K562 (cell line): ENCODE measurements at regions not wholly inside any gene's neighbourhood (a gene's known extent, or its start where the extent isn't known, plus 50 kb on each side); places are given as distances from the start of the nearest gene placed in this dataset.

Source experiments
- ATAC-seq: fragments of 200-7000 bp; cut with Tn5 transposase; 3 replicates; pipeline ENCODE4 v1.9.1; 2020; ENCODE audit warnings: moderate library complexity
- BruUV-seq: library from RNA; stranded (reverse); fragments of 400-500 nt; replicated peaks from 2 replicates; lab custom pipeline; 2021; lab: Mats Ljungman, UMichigan
- CTCF ChIA-PET: fragments of 300-600 bp; formaldehyde crosslinking; extraction: SDS; loops from one replicate; lab custom pipeline; 2021; ENCODE audit warnings: low intra/inter-chr PET ratio; lab: Yijun Ruan, JAX
- POLR2A ChIA-PET: fragments of 300-600, 350-650 bp; sonication (Branson Sonifier 250); formaldehyde crosslinking; extraction: SDS; loops from one replicate; lab custom pipeline; 2021; ENCODE audit warnings: antibody characterized with exemption, inconsistent platforms; lab: Yijun Ruan, JAX
- DNase-seq, 4 experiments: peaks; one replicate each; pipeline versions ENCODE4 v3.0.0 to v3.0.0-alpha.2; 2011 to 2018; ENCODE audit warnings: low spot score in 3 of 4, mixed read lengths in 3 of 4; ENCODE audit errors: extremely low read depth in 1 of 4
- FAIRE-seq: peaks from 2 replicates; lab custom pipeline; 2011; peaks lifted over from hg19 to GRCh38; lab: Jason Lieb, UNC
- H2AFZ ChIP-seq: 2 replicates; pipeline ENCODE4 v1.6.0; 2011; ENCODE audit warnings: low read depth, low read length, control low read depth, inconsistent platforms
- H3K27ac ChIP-seq: fragments of 200-600 bp; 3 replicates; pipeline ENCODE4 v1.8.0; 2011; ENCODE audit warnings: low read depth, mild to moderate bottlenecking, control low read depth, inconsistent platforms, low read length, moderate library complexity, mixed read lengths; ENCODE audit errors: extremely low read depth
- H3K27me3 ChIP-seq, 2 experiments: fragments of 300-600 bp in 1 of 2; 2 replicates in 1 of 2; 3 replicates in 1 of 2; pipeline versions ENCODE4 v1.6.0 to v1.8.0; 2011; ENCODE audit warnings: inconsistent platforms in 2 of 2, low read length in 2 of 2, mild to moderate bottlenecking in 1 of 2, mixed read lengths in 1 of 2, moderate library complexity in 1 of 2; ENCODE audit not compliant: control insufficient read depth in 2 of 2, insufficient read depth in 2 of 2
- H3K36me3 ChIP-seq: fragments of 300-600 bp; 3 replicates; pipeline ENCODE4 v1.8.0; 2011; ENCODE audit warnings: mild to moderate bottlenecking, low read length, inconsistent platforms; ENCODE audit not compliant: control insufficient read depth, insufficient read depth
- H3K4me1 ChIP-seq, 2 experiments: fragments of 200-600 bp in 1 of 2; replicated peaks in 1 of 2; 2 replicates in 1 of 2; 3 replicates in 1 of 2; pipeline versions ENCODE4 v1.5.1 to v1.8.0; 2011; ENCODE audit warnings: inconsistent platforms in 2 of 2, low read length in 2 of 2, mild to moderate bottlenecking in 1 of 2, mixed read lengths in 1 of 2, moderate library complexity in 1 of 2; ENCODE audit not compliant: control insufficient read depth in 2 of 2, insufficient read depth in 2 of 2
- H3K4me2 ChIP-seq: 2 replicates; pipeline ENCODE4 v1.6.1; 2011; ENCODE audit warnings: low read length, control low read depth, inconsistent platforms, mixed read lengths; ENCODE audit not compliant: insufficient read depth
- H3K4me3 ChIP-seq: fragments of 200-600 bp; sonication (generic), shearing (Covaris generic); 2 replicates; pipeline ENCODE4 v1.5.1; 2016; ENCODE audit warnings: control low read depth, inconsistent platforms
- H3K79me2 ChIP-seq: fragments of 200-600 bp; 3 replicates; pipeline ENCODE4 v1.8.0; 2011; ENCODE audit warnings: low read length, inconsistent platforms; ENCODE audit not compliant: control insufficient read depth, insufficient read depth
- H3K9ac ChIP-seq, 2 experiments: 2 replicates each; pipeline versions ENCODE4 v1.6.0 to v1.6.1; 2011; ENCODE audit warnings: low read depth in 2 of 2, low read length in 2 of 2, control low read depth in 1 of 2, inconsistent platforms in 1 of 2, mild to moderate bottlenecking in 1 of 2, mixed read lengths in 1 of 2; ENCODE audit not compliant: insufficient read depth in 1 of 2
- H3K9me1 ChIP-seq: one replicate; pipeline ENCODE4 v1.6.0; 2011; ENCODE audit warnings: inconsistent platforms, mild to moderate bottlenecking, low read length, moderate library complexity; ENCODE audit not compliant: control insufficient read depth, insufficient read depth
- H3K9me3 ChIP-seq: replicated peaks from 2 replicates; pipeline ENCODE4 v1.5.1; 2011; ENCODE audit warnings: low read depth, low read length, inconsistent platforms; ENCODE audit not compliant: control insufficient read depth, insufficient read depth
- H4K20me1 ChIP-seq: replicated peaks from 2 replicates; pipeline ENCODE4 v1.6.1; 2011; ENCODE audit warnings: low read length, inconsistent platforms, mixed read lengths; ENCODE audit not compliant: control insufficient read depth, insufficient read depth
- CBFA2T2 ChIP-seq: fragments of 450-650 bp; conservative IDR thresholded peaks from 2 replicates; pipeline ENCODE4 v1.6.1; 2017; ENCODE audit warnings: mild to moderate bottlenecking
- CEBPG ChIP-seq, 3 experiments: fragments of 200-800 bp in 1 of 3; sonication (Bioruptor generic) in 1 of 3; sonication (generic) in 1 of 3; formaldehyde crosslinking in 1 of 3; IDR thresholded peaks in 2 of 3; conservative IDR thresholded peaks in 1 of 3; 2 replicates each; pipeline versions ENCODE4 v1.6.1 to v1.8.0; 2016 to 2022; ENCODE audit warnings: missing compliant biosample characterization in 2 of 3, missing genetic modification characterization in 2 of 3, mild to moderate bottlenecking in 1 of 3, missing genetic modification reagents in 1 of 3
- CTBP1 ChIP-seq: fragments of 450-650 bp; IDR thresholded peaks from 2 replicates; pipeline ENCODE4 v1.6.1; 2016; ENCODE audit warnings: borderline replicate concordance
- GTF2E2 ChIP-seq: fragments of 200-800 bp; sonication (Bioruptor generic); IDR thresholded peaks from 2 replicates; pipeline ENCODE4 v1.6.1; 2016; ENCODE audit warnings: missing genetic modification characterization, missing compliant biosample characterization
- HDAC6 ChIP-seq: IDR thresholded peaks from 2 replicates; pipeline ENCODE4 v1.6.1; 2012; ENCODE audit warnings: low read depth, mild to moderate bottlenecking, control low read depth, inconsistent platforms, low read length, moderate library complexity
- HMG20B ChIP-seq: fragments of 250-450 bp; sonication (Bioruptor Pico); IDR thresholded peaks from 2 replicates; pipeline ENCODE4 v1.5.0; 2021; ENCODE audit warnings: mild to moderate bottlenecking
- KAT8 ChIP-seq: fragments of 450-650 bp; IDR thresholded peaks from 2 replicates; pipeline ENCODE4 v1.6.1; 2016; ENCODE audit warnings: low read depth, mild to moderate bottlenecking
- KLF16 ChIP-seq: IDR thresholded peaks from 2 replicates; pipeline ENCODE4 v1.6.1; 2016; ENCODE audit warnings: antibody characterized with exemption
- MEIS2 ChIP-seq: fragments of 450-650 bp; IDR thresholded peaks from 2 replicates; pipeline ENCODE4 v1.6.1; 2014; ENCODE audit warnings: mild to moderate bottlenecking; ENCODE audit not compliant: partially characterized antibody
- SMARCA4 ChIP-seq: fragments of 450-650 bp; IDR thresholded peaks from 2 replicates; pipeline ENCODE4 v1.6.1; 2016
- TAF9B ChIP-seq: fragments of 450-650 bp; IDR thresholded peaks from 2 replicates; pipeline ENCODE4 v1.6.1; 2018; ENCODE audit warnings: mild to moderate bottlenecking; ENCODE audit not compliant: partially characterized antibody
- TARDBP ChIP-seq: fragments of 450-650 bp; IDR thresholded peaks from 2 replicates; pipeline ENCODE4 v1.6.1; 2016
- TBP ChIP-seq: optimal IDR thresholded peaks from 2 replicates; pipeline ENCODE3; 2011; ENCODE audit warnings: low read depth, low read length, improper control_type of control experiment
- ZKSCAN8 ChIP-seq: fragments of 200-800 bp; sonication (Bioruptor generic); IDR thresholded peaks from 2 replicates; pipeline ENCODE4 v1.6.1; 2016; ENCODE audit warnings: missing genetic modification characterization, missing compliant biosample characterization
- ZNF197 ChIP-seq: fragments of 200-800 bp; sonication (Bioruptor generic); IDR thresholded peaks from 2 replicates; pipeline ENCODE4 v1.6.1; 2016; ENCODE audit warnings: low read depth, missing genetic modification characterization, missing compliant biosample characterization
- ZNF347 ChIP-seq: fragments of 450-650 bp; formaldehyde crosslinking; IDR thresholded peaks from 2 replicates; pipeline ENCODE4 v1.4.0; 2020; ENCODE audit warnings: low read depth, mild to moderate bottlenecking, moderate library complexity
- ZNF830 ChIP-seq: fragments of 250-450 bp; sonication (Bioruptor Pico); IDR thresholded peaks from 2 replicates; pipeline ENCODE4 v1.5.0; 2021; ENCODE audit warnings: mild to moderate bottlenecking
- WGBS: fragments of 100-300 bp; shearing (Covaris generic); methylation state at CpG from one replicate; pipeline ENCODE4 v1.1.6; 2016; ENCODE audit warnings: low coverage, mixed read lengths; ENCODE audit not compliant: insufficient coverage; ENCODE audit errors: missing lambda C conversion rate; 5-methylcytosine and 5-hydroxymethylcytosine counted together
- in situ Hi-C: fragments of 300-500 bp; cut with MboI; formaldehyde crosslinking; loops from 4 replicates; pipeline ENCODE4 v1.15.0; 2018; ENCODE audit warnings: inconsistent platforms, mixed read lengths
- intact Hi-C: fragments of 100-400 bp; cut with micrococcal nuclease; formaldehyde crosslinking; loops from 2 replicates; pipeline ENCODE4 v1.14.2; 2022
- TF ChIP-seq, protein P1 (sequence below): fragments of 250-450 bp; sonication (Bioruptor Pico); IDR thresholded peaks from 2 replicates; pipeline ENCODE4 v1.4.0; 2020; ENCODE audit warnings: mild to moderate bottlenecking, moderate library complexity
- TF ChIP-seq, protein P2 (sequence below): fragments of 450-650 bp; formaldehyde crosslinking; IDR thresholded peaks from 2 replicates; pipeline ENCODE4 v1.4.0; 2022; ENCODE audit warnings: mild to moderate bottlenecking, moderate library complexity
- TF ChIP-seq, protein P3 (sequence below): fragments of 250-450 bp; sonication (Bioruptor Pico); IDR thresholded peaks from 2 replicates; pipeline ENCODE4 v1.4.0; 2020; ENCODE audit warnings: mild to moderate bottlenecking

- in situ Hi-C loops (no loop called here), intact Hi-C loops (no loop called here)
- H3K9ac ChIP-seq, result no peak overlapping the region
- no peaks in the 10 kb centered on the region for H3K27me3 ChIP-seq
- no peak for ATAC-seq
- no peak for DNase-seq
- WGBS, result 0% methylated on average over 1 of the region's 1 CpG
- H3K9me1 ChIP-seq, result no peaks in the 10 kb centered on the region
- no peak overlapping the region for H3K4me2 ChIP-seq
- no peak overlapping the region for H3K27ac ChIP-seq
- no peaks in the 10 kb centered on the region for H3K36me3 ChIP-seq
- CTCF ChIA-PET, result no interaction called here
- H2AFZ ChIP-seq, result no peak overlapping the region
- no peaks in the 10 kb centered on the region for H4K20me1 ChIP-seq
- TF ChIP-seq ZKSCAN8 (no peak), CEBPG (CRISPR knock-in tag; IDR thresholded peaks at IDR 0.05) (no peak), CEBPG (tag; conservative IDR thresholded peaks at IDR 0.05 in 1 of 2, IDR thresholded peaks at IDR 0.05 in 1 of 2) (no peak), ZNF197 (CRISPR knock-in tag) (no peak), HDAC6 (no peak), KAT8 (no peak), TAF9B (no peak), ZNF347 (CRISPR knock-in tag) (no peak), TBP (no peak), TARDBP (no peak), MEIS2 (no peak), GTF2E2 (tag) (no peak), SMARCA4 (no peak), ZNF830 (CRISPR knock-in tag) (no peak), HMG20B (CRISPR knock-in tag) (no peak), KLF16 (no peak), CBFA2T2 (no peak), CTBP1 (no peak)
- TF ChIP-seq, protein P1, sequence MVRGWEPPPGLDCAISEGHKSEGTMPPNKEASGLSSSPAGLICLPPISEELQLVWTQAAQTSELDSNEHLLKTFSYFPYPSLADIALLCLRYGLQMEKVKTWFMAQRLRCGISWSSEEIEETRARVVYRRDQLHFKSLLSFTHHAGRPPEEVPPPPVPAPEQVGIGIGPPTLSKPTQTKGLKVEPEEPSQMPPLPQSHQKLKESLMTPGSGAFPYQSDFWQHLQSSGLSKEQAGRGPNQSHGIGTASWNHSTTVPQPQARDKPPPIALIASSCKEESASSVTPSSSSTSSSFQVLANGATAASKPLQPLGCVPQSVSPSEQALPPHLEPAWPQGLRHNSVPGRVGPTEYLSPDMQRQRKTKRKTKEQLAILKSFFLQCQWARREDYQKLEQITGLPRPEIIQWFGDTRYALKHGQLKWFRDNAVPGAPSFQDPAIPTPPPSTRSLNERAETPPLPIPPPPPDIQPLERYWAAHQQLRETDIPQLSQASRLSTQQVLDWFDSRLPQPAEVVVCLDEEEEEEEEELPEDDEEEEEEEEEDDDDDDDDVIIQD (CRISPR knock-in tag), result no peak
- TF ChIP-seq, protein P2, sequence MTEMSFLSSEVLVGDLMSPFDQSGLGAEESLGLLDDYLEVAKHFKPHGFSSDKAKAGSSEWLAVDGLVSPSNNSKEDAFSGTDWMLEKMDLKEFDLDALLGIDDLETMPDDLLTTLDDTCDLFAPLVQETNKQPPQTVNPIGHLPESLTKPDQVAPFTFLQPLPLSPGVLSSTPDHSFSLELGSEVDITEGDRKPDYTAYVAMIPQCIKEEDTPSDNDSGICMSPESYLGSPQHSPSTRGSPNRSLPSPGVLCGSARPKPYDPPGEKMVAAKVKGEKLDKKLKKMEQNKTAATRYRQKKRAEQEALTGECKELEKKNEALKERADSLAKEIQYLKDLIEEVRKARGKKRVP (CRISPR knock-in tag), result no peak
- TF ChIP-seq, protein P3, sequence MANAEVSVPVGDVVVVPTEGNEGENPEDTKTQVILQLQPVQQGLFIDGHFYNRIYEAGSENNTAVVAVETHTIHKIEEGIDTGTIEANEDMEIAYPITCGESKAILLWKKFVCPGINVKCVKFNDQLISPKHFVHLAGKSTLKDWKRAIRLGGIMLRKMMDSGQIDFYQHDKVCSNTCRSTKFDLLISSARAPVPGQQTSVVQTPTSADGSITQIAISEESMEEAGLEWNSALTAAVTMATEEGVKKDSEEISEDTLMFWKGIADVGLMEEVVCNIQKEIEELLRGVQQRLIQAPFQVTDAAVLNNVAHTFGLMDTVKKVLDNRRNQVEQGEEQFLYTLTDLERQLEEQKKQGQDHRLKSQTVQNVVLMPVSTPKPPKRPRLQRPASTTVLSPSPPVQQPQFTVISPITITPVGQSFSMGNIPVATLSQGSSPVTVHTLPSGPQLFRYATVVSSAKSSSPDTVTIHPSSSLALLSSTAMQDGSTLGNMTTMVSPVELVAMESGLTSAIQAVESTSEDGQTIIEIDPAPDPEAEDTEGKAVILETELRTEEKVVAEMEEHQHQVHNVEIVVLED (CRISPR knock-in tag), result no peak
- TF ChIP-seq, all 486 proteins: peak for 0
- Histone ChIP-seq H3K79me2 (no peaks in the 10 kb centered on the region), H3K4me1 (no peaks in the 10 kb centered on the region), H3K9me3 (no peaks in the 10 kb centered on the region), H3K4me3 (no peak overlapping the region)
- no TSS peak for BruUV-seq
- POLR2A ChIA-PET, result no interaction called here
- FAIRE-seq, result no peak
These were observed 477.0 kb downstream of the HAO1 start for GRCh38 chr20:7463290-7463689.
